ENCODE measurements at regions not wholly inside any gene's neighbourhood (a gene's known extent, or its start where the extent isn't known, plus 50 kb on each side); places are given as distances from the start of the nearest gene placed in this dataset.

DNA sequence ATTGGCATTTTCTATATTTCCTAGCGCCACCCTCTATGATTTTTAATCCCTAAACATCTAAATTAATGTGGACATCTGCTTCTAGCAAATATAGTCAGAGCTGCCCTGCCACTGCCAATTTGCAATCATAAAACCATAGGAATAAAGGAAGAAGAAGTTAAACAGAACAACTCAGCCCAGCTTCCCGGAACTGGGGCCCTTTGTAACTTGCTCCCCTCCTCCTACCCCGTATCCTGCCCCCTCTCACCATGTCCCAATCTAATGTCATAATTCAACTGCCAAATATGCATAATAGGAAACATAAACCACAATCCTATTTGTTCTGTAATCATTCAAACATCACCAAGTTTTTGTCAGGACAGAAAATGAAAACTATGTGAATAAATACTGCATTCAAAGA, 74.4 kb upstream of the ACP3 start:
- TF ChIP-seq, protein P1, sequence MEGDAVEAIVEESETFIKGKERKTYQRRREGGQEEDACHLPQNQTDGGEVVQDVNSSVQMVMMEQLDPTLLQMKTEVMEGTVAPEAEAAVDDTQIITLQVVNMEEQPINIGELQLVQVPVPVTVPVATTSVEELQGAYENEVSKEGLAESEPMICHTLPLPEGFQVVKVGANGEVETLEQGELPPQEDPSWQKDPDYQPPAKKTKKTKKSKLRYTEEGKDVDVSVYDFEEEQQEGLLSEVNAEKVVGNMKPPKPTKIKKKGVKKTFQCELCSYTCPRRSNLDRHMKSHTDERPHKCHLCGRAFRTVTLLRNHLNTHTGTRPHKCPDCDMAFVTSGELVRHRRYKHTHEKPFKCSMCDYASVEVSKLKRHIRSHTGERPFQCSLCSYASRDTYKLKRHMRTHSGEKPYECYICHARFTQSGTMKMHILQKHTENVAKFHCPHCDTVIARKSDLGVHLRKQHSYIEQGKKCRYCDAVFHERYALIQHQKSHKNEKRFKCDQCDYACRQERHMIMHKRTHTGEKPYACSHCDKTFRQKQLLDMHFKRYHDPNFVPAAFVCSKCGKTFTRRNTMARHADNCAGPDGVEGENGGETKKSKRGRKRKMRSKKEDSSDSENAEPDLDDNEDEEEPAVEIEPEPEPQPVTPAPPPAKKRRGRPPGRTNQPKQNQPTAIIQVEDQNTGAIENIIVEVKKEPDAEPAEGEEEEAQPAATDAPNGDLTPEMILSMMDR (IDR thresholded peaks at IDR 0.05) = no peak
- no peak for TF ChIP-seq POLR2A (IDR thresholded peaks at IDR 0.05)

Measured in adrenal gland (tissue), 5 donors.